COLO668 (cell line): ENCODE measurements at regions not wholly inside any gene's neighbourhood (a gene's known extent, or its start where the extent isn't known, plus 50 kb on each side); places are given as distances from the start of the nearest gene placed in this dataset.
A peak's percentile ranks its signal among the peaks of the same experiment; 100 is the strongest.

Experiments
- DNase-seq: peaks from one replicate; lab custom pipeline; 2025; ENCODE audit not compliant: unreplicated experiment; lab: John Stamatoyannopoulos, UW

- DNase-seq, result no peak
These were observed 134.1 kb downstream of the SOX9 start for GRCh38 chr17:72254808-72255449.

DNA sequence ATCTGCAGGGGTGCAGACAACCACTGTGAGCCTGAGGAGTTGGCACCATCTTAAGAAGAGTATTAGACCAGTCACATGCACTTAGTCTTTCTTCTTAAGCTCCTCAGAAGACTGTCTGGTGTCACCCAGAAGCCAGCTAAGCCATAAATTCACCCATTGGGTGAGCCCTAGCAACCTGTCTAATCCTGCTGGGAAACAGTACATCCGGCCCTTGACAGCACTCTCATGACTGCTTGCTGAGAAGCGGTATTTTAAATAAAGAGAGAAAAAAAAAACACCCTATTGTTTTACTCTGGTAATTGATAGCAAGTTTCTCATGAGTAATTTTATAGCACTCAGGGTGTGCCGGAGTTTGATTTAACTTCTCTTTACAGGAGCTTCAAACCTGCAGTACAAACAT lies 134.7 kb downstream of the SOX9 start:
- DNase-seq, result peak; percentile 23

DNA sequence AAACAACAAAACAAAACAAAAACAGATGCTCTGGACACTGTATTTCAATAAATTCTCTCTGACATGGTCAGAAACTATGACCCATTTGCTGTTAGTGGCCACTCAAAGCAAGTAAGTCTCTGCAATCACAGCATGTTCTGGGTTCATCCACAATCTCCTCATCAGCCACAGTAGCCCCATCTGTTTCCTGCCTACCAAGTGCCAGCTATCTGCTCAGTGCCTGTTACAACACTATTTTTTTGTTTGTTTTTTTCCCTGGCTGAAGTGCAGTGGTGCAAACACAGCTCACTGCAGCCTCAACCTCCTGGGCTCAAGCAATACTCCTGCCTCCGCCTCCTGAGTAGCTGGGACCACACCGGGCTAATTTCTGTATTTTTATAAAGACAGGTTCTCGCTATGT lies 137.9 kb downstream of the SOX9 start:
- no peak for DNase-seq

DNA sequence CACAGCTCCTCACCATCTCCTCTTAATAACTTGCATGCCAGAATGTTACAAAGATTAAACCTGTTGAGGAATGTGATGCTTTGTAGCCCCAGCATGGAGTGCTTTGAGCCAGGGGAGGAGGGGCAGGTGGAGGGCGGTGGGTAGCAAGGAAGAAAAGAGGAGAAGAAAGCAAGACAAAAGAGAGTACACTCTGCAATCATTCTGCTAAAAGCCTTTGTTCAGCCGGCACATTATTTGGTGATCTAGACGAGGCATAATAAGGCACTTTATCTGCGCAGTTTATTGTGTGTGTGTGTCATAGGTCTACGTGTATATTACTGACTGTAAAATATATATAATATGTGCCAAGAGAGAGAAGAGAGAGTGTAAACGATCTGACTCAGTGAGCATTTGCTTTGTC lies 139.1 kb downstream of the SOX9 start:
- no peak for DNase-seq

GRCh38 chr17:72262766-72263165 lies 141.9 kb downstream of the SOX9 start:
- DNase-seq, result no peak

DNA sequence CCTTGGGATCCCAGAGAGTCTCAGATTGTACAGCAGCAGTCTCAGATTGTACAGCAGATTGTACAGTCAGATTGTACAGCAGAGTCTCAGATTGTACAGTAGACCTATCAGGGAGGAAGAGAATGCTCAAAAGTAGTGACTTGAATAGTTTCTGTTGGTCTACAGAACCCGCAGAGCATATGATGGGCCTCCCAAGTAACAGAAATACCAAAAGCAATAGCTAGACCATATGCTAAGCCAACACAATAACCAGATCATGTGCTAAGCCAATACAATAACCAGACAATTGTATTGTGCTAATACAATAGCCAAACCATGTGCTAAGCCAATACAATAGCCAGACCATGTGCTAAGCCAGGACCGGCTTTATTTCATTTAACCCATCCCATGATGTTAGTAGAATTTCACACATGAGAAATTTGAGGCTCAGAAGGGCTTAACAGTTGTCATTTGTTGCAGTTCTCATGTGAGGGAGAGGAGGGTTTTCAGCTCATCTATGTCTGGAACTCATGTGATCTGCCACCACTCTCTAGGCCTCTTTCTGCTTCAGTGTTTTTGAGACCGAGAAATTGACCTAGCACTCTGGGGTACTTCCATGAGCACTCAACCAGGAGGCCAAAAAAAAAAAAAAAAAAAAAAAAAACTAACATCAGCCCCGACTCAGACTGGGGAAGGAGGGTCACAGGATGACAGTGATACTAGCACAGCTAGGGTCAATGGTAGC lies 144.0 kb downstream of the SOX9 start:
- no peak for DNase-seq

DNA sequence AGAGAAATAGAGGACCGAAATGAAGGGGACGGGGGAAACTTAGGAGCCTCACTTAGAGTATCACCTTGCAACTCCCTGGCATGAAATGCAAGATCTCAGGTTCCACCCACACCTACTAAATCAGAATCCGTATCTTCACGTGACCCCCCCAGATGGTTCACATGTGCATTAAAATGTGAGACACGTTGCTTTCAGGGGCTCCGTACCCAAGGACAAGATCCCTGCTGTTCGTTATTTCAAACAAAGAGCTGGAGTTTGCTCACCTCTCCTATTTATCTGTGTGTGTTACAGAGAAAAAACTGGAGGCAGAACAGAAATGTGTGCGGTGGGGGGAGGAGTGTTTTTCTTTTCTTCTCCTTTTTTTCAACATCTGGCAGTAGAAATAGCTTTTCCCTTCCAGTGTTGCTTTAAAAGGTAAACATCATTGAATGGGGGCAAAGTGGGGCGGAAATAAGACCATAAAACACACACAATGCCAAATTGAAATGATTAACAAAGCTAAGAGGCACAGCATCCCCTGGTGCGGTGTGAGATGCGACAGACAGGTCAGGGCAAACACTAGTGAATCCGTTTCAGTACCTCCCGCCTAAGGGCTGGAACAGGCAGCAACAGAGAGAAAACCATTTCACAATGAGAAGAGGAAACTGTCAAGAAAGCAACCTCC lies 145.4 kb downstream of the SOX9 start:
- DNase-seq, result peak; percentile 56

- DNase-seq, result peak; percentile 21
These were observed 146.8 kb downstream of the SOX9 start for GRCh38 chr17:72267601-72268000.

DNA sequence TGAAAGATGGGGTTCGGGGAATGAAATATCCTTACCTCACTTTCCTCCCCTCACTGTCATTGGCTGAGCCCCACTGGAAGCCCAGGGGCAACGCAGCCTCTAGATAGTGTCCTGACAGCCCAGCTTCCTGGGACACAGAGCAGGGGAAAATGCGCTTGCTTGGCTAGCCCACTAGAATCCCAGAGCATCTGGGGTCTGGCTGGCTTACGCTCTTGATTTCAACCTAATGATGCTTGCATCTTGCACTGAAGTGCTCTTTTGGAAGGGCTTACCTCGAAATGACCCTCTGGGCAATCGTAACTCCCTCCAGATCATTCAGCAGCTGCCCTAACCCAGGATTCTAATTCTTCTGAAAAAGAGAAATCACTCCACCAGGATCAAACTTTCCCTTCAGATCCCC lies 147.6 kb downstream of the SOX9 start:
- no peak for DNase-seq

GRCh38 chr17:72270273-72270924 lies 149.6 kb downstream of the SOX9 start:
- DNase-seq, result peak; percentile 61

GRCh38 chr17:72271603-72272002 lies 150.8 kb downstream of the SOX9 start:
- no peak for DNase-seq

DNA sequence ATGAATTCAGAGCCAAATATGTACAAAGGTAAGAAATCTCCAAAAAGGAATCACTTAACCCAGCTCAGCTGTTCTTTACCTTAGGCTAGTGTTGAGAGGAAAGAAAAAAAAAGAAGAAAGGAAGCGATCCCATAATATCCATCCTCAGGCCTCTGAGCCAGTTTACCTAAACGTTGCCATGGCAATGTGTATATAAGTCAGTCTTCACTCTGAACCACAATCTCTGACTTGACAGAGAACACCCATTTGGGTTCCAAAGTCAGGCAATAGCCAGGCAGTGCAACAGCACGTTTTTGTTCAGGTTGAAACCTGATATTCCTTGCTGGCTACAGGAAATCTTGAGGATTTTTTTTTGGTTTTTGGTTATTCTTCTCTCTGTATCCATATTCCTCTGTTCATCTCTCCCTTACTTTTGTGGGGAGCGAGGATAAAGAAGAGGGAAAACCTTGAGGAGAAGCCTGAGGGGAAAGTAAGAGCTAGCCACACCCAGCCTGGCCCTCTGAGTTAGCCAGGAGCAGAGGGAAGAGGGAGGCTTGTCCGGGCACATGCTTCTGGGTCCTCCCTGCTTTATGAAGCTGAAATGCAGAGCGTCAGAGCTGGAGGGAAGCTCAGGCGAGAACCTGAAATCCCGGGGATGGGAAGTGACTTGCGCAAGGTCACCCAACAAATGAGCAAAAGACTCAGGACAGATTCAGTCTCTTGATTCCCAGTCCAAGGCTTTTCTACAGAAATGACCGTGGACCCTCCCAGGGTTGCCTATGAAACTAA lies 152.7 kb downstream of the SOX9 start:
- DNase-seq, result no peak

DNA sequence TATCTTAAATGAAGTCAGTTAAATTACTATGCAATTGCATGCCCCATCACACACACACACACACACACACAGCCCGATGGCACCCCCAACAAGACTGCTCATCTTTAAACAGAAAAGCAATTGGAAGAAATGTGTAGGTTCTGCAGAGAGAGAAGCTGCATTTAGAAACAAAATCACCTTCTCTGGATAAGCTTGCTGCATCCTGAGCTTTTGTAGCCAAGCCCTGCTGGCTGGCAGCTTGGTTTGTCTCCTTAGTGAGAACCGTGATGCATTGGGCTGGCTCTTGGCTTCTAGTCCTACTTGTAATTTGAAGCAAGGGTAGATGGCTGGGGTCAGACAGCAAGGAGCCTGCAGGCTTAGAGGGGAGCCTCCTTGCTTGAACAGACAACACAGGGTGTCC lies 153.8 kb downstream of the SOX9 start:
- DNase-seq, result no peak

- no peak for DNase-seq
These were observed 160.1 kb downstream of the SOX9 start for GRCh38 chr17:72280881-72281280.

DNA sequence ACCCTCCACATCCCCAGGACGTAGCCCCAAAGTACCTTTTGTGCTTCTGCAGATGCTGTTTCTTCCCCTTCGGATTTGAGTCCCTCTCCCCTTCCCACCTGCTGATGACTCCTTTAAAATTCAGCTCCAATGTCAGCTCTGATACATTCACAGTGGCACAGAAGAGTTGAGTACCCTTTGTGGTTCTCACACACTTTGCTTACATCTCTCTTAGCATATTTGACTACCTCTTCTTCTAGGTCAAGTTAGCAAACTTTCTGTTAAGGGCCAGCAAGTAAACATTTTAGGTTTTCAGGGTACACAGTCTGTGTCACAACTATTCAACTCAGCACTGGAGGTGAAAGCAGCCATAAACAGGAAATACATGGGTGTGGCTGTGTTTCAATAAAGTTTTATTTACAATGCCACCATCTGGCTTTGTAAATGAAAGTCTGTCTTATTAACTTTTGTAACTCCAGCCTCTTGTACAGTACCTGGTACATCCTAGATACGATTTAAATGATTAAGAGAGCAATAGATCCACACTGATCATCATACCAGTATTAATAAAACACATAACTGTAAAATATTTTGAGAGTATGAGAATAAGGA lies 161.7 kb downstream of the SOX9 start:
- DNase-seq, result no peak

DNA sequence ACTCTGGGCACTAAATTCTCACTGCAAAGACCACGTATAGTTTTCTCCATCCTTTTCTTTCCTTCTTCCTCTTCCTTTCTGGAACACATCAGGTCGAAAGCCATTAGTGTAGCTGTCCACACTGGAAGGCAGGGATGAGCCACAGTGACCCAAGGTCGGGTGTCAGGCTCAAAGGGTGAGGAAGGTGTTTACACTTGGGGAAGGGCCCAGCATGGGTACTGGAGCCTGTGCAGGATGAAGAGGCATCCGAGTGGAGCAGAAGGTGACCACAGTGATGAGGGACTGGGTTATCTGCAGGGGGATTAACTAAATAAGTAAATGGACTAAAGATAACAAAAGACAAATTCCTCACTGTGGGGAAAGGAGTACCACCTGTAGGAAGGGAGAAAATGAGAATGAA lies 164.0 kb downstream of the SOX9 start:
- no peak for DNase-seq

DNA sequence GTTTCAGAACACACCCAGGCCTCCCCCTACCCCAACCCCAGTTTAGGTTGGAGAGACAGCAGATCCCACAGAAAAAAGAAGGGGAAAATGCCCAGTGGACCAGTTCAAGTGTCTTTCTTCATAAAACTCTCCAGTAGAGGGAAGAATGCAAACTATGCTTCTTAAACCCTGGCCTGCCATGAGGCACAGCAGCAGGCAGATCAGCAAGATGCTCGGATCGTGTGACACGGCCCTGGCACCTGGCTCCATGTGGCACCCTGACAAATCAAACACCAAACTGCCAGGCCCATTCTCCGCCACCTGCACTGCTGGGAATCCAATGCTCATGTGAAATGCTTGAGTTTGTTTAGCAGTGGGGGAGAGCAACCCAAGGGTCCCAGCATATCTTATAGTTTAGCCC lies 166.8 kb downstream of the SOX9 start:
- peak; percentile 40 for DNase-seq

GRCh38 chr17:72294487-72294893 lies 173.7 kb downstream of the SOX9 start:
- DNase-seq, result no peak

DNA sequence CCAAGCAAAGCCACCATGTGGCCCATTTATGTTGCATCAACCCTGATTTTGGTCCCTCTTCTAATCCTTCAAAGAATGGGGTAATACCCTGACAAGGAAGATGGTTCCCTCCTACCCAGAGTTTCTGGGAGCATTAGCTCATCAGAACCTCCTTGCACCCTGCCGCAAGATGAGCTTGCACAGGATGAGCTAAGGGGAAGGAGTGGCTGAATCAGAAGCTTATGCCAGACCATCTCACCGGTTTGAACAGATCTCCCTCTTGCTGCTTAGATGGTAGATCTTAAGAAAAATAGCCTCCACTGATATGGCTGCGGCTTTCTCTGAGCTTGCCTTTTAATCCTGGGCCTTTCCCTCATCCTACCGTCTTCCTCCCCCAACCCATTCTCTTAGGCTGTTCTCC lies 175.1 kb downstream of the SOX9 start:
- no peak for DNase-seq

GRCh38 chr17:72296456-72296855 lies 175.6 kb downstream of the SOX9 start:
- DNase-seq, result no peak
